ENCODE measurements at regions not wholly inside any gene's neighbourhood (a gene's known extent, or its start where the extent isn't known, plus 50 kb on each side); places are given as distances from the start of the nearest gene placed in this dataset.

DNA sequence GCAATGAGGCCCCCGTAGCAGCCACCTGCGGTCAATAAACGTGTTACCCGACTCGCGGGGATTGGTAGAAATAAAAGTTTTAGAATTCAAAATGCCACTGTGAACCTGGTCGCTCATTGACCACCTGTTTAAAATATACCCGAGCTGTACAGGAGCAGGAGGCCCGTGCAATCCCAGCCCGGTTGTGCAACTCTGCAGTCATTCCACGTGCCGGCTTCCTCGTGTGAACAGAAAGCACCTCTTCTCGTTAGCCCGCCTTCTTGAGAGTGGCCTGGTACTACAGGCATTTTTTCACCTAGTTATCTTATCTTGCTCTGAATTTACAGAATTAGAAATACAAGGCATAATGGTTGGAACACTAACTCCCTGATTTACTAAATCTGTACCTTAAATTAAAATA, 660.7 kb downstream of the GALR1 start:
- TF ChIP-seq, protein P1, sequence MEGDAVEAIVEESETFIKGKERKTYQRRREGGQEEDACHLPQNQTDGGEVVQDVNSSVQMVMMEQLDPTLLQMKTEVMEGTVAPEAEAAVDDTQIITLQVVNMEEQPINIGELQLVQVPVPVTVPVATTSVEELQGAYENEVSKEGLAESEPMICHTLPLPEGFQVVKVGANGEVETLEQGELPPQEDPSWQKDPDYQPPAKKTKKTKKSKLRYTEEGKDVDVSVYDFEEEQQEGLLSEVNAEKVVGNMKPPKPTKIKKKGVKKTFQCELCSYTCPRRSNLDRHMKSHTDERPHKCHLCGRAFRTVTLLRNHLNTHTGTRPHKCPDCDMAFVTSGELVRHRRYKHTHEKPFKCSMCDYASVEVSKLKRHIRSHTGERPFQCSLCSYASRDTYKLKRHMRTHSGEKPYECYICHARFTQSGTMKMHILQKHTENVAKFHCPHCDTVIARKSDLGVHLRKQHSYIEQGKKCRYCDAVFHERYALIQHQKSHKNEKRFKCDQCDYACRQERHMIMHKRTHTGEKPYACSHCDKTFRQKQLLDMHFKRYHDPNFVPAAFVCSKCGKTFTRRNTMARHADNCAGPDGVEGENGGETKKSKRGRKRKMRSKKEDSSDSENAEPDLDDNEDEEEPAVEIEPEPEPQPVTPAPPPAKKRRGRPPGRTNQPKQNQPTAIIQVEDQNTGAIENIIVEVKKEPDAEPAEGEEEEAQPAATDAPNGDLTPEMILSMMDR (IDR thresholded peaks at IDR 0.05; ENCODE audit: extremely low read depth, insufficient read depth, missing control alignments), result no peak
- in situ Hi-C loops (cut with MboI; ENCODE audit: low pct_unique_long_range_greater_than_20kb, low sequenced_read_pairs, unreplicated experiment), result no loop called here
- DNase-seq (ENCODE audit: low spot score), result no peak

- no peak for DNase-seq (ENCODE audit: low spot score)
- in situ Hi-C loops (cut with MboI; ENCODE audit: low pct_unique_long_range_greater_than_20kb, low sequenced_read_pairs, unreplicated experiment), result no loop called here
Observed at GRCh38 chr18:77911971-77912605, 662.4 kb downstream of the GALR1 start.

DNA sequence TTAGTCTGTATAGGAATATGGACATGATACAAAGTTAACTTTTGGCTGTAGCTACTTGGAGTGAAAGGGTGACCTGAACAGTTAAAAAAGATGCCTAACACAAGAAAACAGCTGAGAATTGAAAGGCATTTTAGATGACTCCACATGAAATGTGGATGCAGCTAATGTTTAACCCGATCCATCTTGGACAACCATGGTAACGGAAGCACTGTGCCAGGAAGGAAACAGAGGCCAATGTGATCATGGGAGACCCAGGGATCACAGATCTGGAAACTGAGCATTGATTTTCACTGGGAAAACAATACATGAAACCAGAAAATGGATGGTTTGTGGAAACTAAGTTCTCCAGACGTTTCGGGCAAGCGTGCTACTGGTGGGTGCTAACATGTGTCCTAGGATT, 669.1 kb downstream of the GALR1 start:
- DNase-seq (ENCODE audit: low spot score), result no peak
- TF ChIP-seq, protein P1 (IDR thresholded peaks at IDR 0.05; ENCODE audit: extremely low read depth, insufficient read depth, missing control alignments), result no peak
- in situ Hi-C loops (cut with MboI; ENCODE audit: low pct_unique_long_range_greater_than_20kb, low sequenced_read_pairs, unreplicated experiment), result no loop called here

More at GRCh38 chr18:77911971-77912605, 662.4 kb downstream of the GALR1 start:
- TF ChIP-seq, protein P1 (IDR thresholded peaks at IDR 0.05; ENCODE audit: extremely low read depth, insufficient read depth, missing control alignments), result no peak

GRCh38 chr18:77919923-77920322, 670.3 kb downstream of the GALR1 start:
- no peak for DNase-seq (ENCODE audit: low spot score)
- in situ Hi-C loops (cut with MboI; ENCODE audit: low pct_unique_long_range_greater_than_20kb, low sequenced_read_pairs, unreplicated experiment), result no loop called here
- TF ChIP-seq, protein P1 (IDR thresholded peaks at IDR 0.05; ENCODE audit: extremely low read depth, insufficient read depth, missing control alignments), result no peak

- in situ Hi-C loops (cut with MboI; ENCODE audit: low pct_unique_long_range_greater_than_20kb, low sequenced_read_pairs, unreplicated experiment), result no loop called here
- no peak for DNase-seq (ENCODE audit: low spot score)
- TF ChIP-seq, protein P1 (IDR thresholded peaks at IDR 0.05; ENCODE audit: extremely low read depth, insufficient read depth, missing control alignments), result no peak
Observed at GRCh38 chr18:77935342-77935741, 685.7 kb downstream of the GALR1 start.

DNA sequence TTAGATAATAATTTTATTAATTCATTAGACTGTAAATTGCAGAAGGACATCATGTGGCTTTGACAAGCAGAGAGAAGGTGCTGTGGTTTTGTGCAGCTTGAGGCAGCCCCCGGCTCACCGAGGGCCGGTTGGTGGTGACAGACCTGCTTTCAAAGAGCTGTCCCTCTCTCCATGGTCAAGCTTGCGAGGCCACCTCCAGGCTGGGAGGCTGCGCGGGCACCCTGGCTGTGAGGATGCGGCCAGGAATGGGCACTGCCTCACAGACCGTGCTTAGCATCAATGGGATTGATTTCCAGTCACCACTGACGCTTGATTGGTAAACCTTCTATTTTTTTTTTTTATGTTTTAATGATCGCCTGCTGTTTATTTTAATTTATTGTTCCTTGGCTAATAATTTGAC, 690.9 kb downstream of the GALR1 start:
- TF ChIP-seq, protein P1 (IDR thresholded peaks at IDR 0.05; ENCODE audit: extremely low read depth, insufficient read depth, missing control alignments), result no peak
- no peak for DNase-seq (ENCODE audit: low spot score)
- in situ Hi-C loops (cut with MboI; ENCODE audit: low pct_unique_long_range_greater_than_20kb, low sequenced_read_pairs, unreplicated experiment), result no loop called here
